Fibroblast of lung (primary cell): ENCODE measurements at regions not wholly inside any gene's neighbourhood (a gene's known extent, or its start where the extent isn't known, plus 50 kb on each side); places are given as distances from the start of the nearest gene placed in this dataset.

Experiments used
- DNase-seq, 2 donors: peaks; one replicate each; pipeline versions ENCODE4 v3.0.0 to v3.0.0-alpha.2; 2010; ENCODE audit warnings: low read depth in 2 of 2
- H2AFZ ChIP-seq: 2 replicates; pipeline ENCODE4 v1.5.1; 2012; ENCODE audit warnings: low read length, control low read depth, inconsistent platforms
- H3K27ac ChIP-seq: 2 replicates; pipeline ENCODE4 v1.5.1; 2011; ENCODE audit warnings: low read length, control low read depth; ENCODE audit not compliant: insufficient read depth
- H3K27me3 ChIP-seq: 2 replicates; pipeline ENCODE4 v1.5.1; 2011; ENCODE audit warnings: mild to moderate bottlenecking, low read length; ENCODE audit not compliant: control insufficient read depth, insufficient read depth
- H3K36me3 ChIP-seq: 2 replicates; pipeline ENCODE4 v1.5.1; 2011; ENCODE audit warnings: low read length; ENCODE audit not compliant: control insufficient read depth, insufficient read depth
- H3K4me1 ChIP-seq: 2 replicates; pipeline ENCODE4 v1.5.1; 2011; ENCODE audit warnings: low read length; ENCODE audit not compliant: control insufficient read depth, insufficient read depth; ENCODE audit errors: extremely low read depth
- H3K4me2 ChIP-seq: 2 replicates; pipeline ENCODE4 v1.5.1; 2011; ENCODE audit warnings: low read length, control low read depth; ENCODE audit not compliant: insufficient read depth; ENCODE audit errors: extremely low read depth
- H3K4me3 ChIP-seq, 4 experiments: fragments of 200-600 bp in 1 of 4; sonication (generic) in 1 of 4; replicated peaks in 1 of 4; 2 replicates each; pipeline ENCODE4 v1.5.1; 2011 to 2016; ENCODE audit warnings: low read length in 4 of 4, low read depth in 3 of 4, mild to moderate bottlenecking in 3 of 4, control low read depth in 2 of 4, inconsistent platforms in 1 of 4, mixed read lengths in 1 of 4; ENCODE audit not compliant: insufficient read depth in 1 of 4; ENCODE audit errors: control extremely low read depth in 1 of 4
- H3K79me2 ChIP-seq: 2 replicates; pipeline ENCODE4 v1.5.1; 2012; ENCODE audit warnings: mild to moderate bottlenecking, low read length, inconsistent platforms; ENCODE audit not compliant: control insufficient read depth, insufficient read depth
- H3K9ac ChIP-seq: 2 replicates; pipeline ENCODE4 v1.5.1; 2011; ENCODE audit warnings: mild to moderate bottlenecking, low read length, control low read depth; ENCODE audit not compliant: insufficient read depth
- H3K9me3 ChIP-seq: 2 replicates; pipeline ENCODE4 v1.5.1; 2012; ENCODE audit warnings: low read depth, low read length; ENCODE audit not compliant: control insufficient read depth, insufficient read depth
- H4K20me1 ChIP-seq: 2 replicates; pipeline ENCODE4 v1.5.1; 2011; ENCODE audit warnings: low read length; ENCODE audit not compliant: control insufficient read depth, insufficient read depth; ENCODE audit errors: extremely low read depth
- CTCF ChIP-seq, 2 donors: IDR thresholded peaks in 1 of 2; conservative IDR thresholded peaks in 1 of 2; 1 replicate in 1 of 2; 2 replicates in 1 of 2; pipeline ENCODE4 v1.5.1; 2011 to 2012; ENCODE audit warnings: low read length in 2 of 2, control low read depth in 1 of 2, inconsistent platforms in 1 of 2, low read depth in 1 of 2, mild to moderate bottlenecking in 1 of 2
- EZH2 ChIP-seq: IDR thresholded peaks from 2 replicates; pipeline ENCODE4 v1.5.1; 2012; ENCODE audit warnings: low read length, control low read depth, mild to moderate bottlenecking; ENCODE audit errors: missing control alignments

GRCh38 chr7:132049462-132050304, 493.3 kb upstream of the PODXL start:
- no peak overlapping the region for H3K4me3 ChIP-seq
- no peak for TF ChIP-seq EZH2
- TF ChIP-seq CTCF (conservative IDR thresholded peaks at IDR 0.05 in 1 of 2, IDR thresholded peaks at IDR 0.05 in 1 of 2; ENCODE audit: low read depth in 1 of 2, low read length in 2 of 2) = peak; percentile 55 to 66
- H3K4me2 ChIP-seq = no peak overlapping the region
- no peaks in the 10 kb centered on the region for H4K20me1 ChIP-seq
- H3K9me3 ChIP-seq = no peaks in the 10 kb centered on the region
- H3K27ac ChIP-seq = no peak overlapping the region
- H3K36me3 ChIP-seq = no peaks in the 10 kb centered on the region
- peak in 1 of 2 donors; percentile 25 for DNase-seq
- peaks cover 2% of the 10 kb centered on the region for H3K27me3 ChIP-seq
- no peaks in the 10 kb centered on the region for H3K4me1 ChIP-seq
- no peak overlapping the region for H3K9ac ChIP-seq
- no peaks in the 10 kb centered on the region for H3K79me2 ChIP-seq
- H2AFZ ChIP-seq = no peak overlapping the region

- Histone ChIP-seq H3K36me3 (no peaks in the 10 kb centered on the region), H3K9ac (no peak overlapping the region), H4K20me1 (no peaks in the 10 kb centered on the region), H3K4me3 (no peak overlapping the region), H3K4me2 (no peak overlapping the region), H3K4me1 (no peaks in the 10 kb centered on the region), H2AFZ (no peak overlapping the region), H3K27me3 (peaks cover 2% of the 10 kb centered on the region), H3K79me2 (no peaks in the 10 kb centered on the region), H3K27ac (no peak overlapping the region), H3K9me3 (no peaks in the 10 kb centered on the region)
- TF ChIP-seq EZH2 (no peak), CTCF (conservative IDR thresholded peaks at IDR 0.05 in 1 of 2, IDR thresholded peaks at IDR 0.05 in 1 of 2; ENCODE audit: low read depth in 1 of 2, low read length in 2 of 2) (no peak)
- no peak for DNase-seq
Measured at GRCh38 chr7:132045481-132045980, 489.1 kb upstream of the PODXL start.

GRCh38 chr7:132045002-132045401, 488.6 kb upstream of the PODXL start:
- no peaks in the 10 kb centered on the region for H3K79me2 ChIP-seq
- H4K20me1 ChIP-seq = no peaks in the 10 kb centered on the region
- no peaks in the 10 kb centered on the region for H3K9me3 ChIP-seq
- H3K27ac ChIP-seq = no peak overlapping the region
- no peak for DNase-seq
- TF ChIP-seq CTCF (conservative IDR thresholded peaks at IDR 0.05 in 1 of 2, IDR thresholded peaks at IDR 0.05 in 1 of 2; ENCODE audit: low read depth in 1 of 2, low read length in 2 of 2) (no peak), EZH2 (no peak)
- H2AFZ ChIP-seq = no peak overlapping the region
- no peak overlapping the region for H3K4me3 ChIP-seq
- no peak overlapping the region for H3K4me2 ChIP-seq
- H3K36me3 ChIP-seq = no peaks in the 10 kb centered on the region
- no peaks in the 10 kb centered on the region for H3K4me1 ChIP-seq
- H3K9ac ChIP-seq = no peak overlapping the region
- H3K27me3 ChIP-seq = peaks cover 2% of the 10 kb centered on the region
